Peyer's patch (tissue), 4 donors: ENCODE measurements at regions not wholly inside any gene's neighbourhood (a gene's known extent, or its start where the extent isn't known, plus 50 kb on each side); places are given as distances from the start of the nearest gene placed in this dataset.
"Not testable (repeated sequence)": the region's sequence is repeated elsewhere in the genome, so short reads cannot be mapped to it uniquely, and the experiment has no call there.

Experiments
- DNase-seq, 3 donors: peaks; one replicate each; pipeline ENCODE4 v3.0.0-alpha.2; 2017 to 2019
- H3K27ac ChIP-seq, 4 donors: fragments of 200-600 bp; sonication (generic); one replicate each; pipeline ENCODE4 v1.5.1; 2016 to 2019
- H3K27me3 ChIP-seq, 2 donors: fragments of 200-600 bp; sonication (generic); one replicate each; pipeline ENCODE4 v1.5.1; 2019
- H3K36me3 ChIP-seq, 3 donors: fragments of 200-600 bp; sonication (generic); one replicate each; pipeline ENCODE4 v1.5.1; 2016 to 2019
- H3K4me1 ChIP-seq, 4 donors: fragments of 200-600 bp; sonication (generic); one replicate each; pipeline ENCODE4 v1.5.1; 2016 to 2019
- H3K4me3 ChIP-seq, 4 donors: fragments of 200-600 bp; sonication (generic); 1 replicate in 3 of 4; 2 replicates in 1 of 4; pipeline ENCODE4 v1.5.1; 2016 to 2019; ENCODE audit warnings: mild to moderate bottlenecking in 1 of 4
- H3K9me3 ChIP-seq, 4 donors: fragments of 200-600 bp; sonication (generic); one replicate each; pipeline ENCODE4 v1.5.1; 2016 to 2019; ENCODE audit warnings: mild to moderate bottlenecking in 1 of 4
- CTCF ChIP-seq, 6 experiments: fragments of 450-650 bp in 4 of 6; fragments of 200-600 bp in 2 of 6; sonication (generic) in 1 of 6; IDR thresholded peaks; one replicate each; pipeline ENCODE4 v1.5.1; 2017 to 2019; ENCODE audit warnings: antibody characterized with exemption in 6 of 6, mild to moderate bottlenecking in 3 of 6, moderate library complexity in 1 of 6
- POLR2A ChIP-seq, 2 donors: fragments of 450-650 bp; IDR thresholded peaks; one replicate each; pipeline ENCODE4 v1.5.1; 2017; ENCODE audit warnings: antibody characterized with exemption in 2 of 2, mild to moderate bottlenecking in 2 of 2, moderate library complexity in 2 of 2

- TF ChIP-seq CTCF (IDR thresholded peaks at IDR 0.05) (no peak), POLR2A (IDR thresholded peaks at IDR 0.05) (no peak)
- Histone ChIP-seq H3K4me1 (no peaks in the 10 kb centered on the region), H3K27ac (no peak overlapping the region), H3K27me3 (no peaks in the 10 kb centered on the region), H3K4me3 (no peak overlapping the region), H3K9me3 (no peaks in the 10 kb centered on the region), H3K36me3 (no peaks in the 10 kb centered on the region)
- no peak for DNase-seq
Measured at GRCh38 chr6:10343320-10343719, 71.6 kb downstream of the TFAP2A start.

GRCh38 chr6:10341605-10342004, 73.3 kb downstream of the TFAP2A start:
- H3K36me3 ChIP-seq, result no peaks in the 10 kb centered on the region
- no peak overlapping the region for H3K4me3 ChIP-seq
- no peaks in the 10 kb centered on the region for H3K27me3 ChIP-seq
- no peaks in the 10 kb centered on the region for H3K4me1 ChIP-seq
- H3K27ac ChIP-seq, result no peak overlapping the region
- no peak for DNase-seq
- H3K9me3 ChIP-seq, result no peaks in the 10 kb centered on the region
- TF ChIP-seq CTCF (IDR thresholded peaks at IDR 0.05), result no peak
- no peak for TF ChIP-seq POLR2A (IDR thresholded peaks at IDR 0.05)

GRCh38 chr6:10338151-10338550, 76.7 kb downstream of the TFAP2A start:
- Histone ChIP-seq H3K4me1 (no peaks in the 10 kb centered on the region), H3K27ac (no peak overlapping the region), H3K9me3 (no peaks in the 10 kb centered on the region), H3K27me3 (no peaks in the 10 kb centered on the region), H3K36me3 (no peaks in the 10 kb centered on the region), H3K4me3 (no peak overlapping the region)
- DNase-seq, result no peak
- TF ChIP-seq POLR2A (IDR thresholded peaks at IDR 0.05) (no peak), CTCF (IDR thresholded peaks at IDR 0.05) (no peak)

GRCh38 chr6:10337376-10337775, 77.5 kb downstream of the TFAP2A start:
- H3K27ac ChIP-seq, result not testable (repeated sequence)

GRCh38 chr6:10332111-10332510, 82.8 kb downstream of the TFAP2A start:
- Histone ChIP-seq H3K36me3 (no peaks in the 10 kb centered on the region), H3K27ac (no peak overlapping the region), H3K4me1 (no peaks in the 10 kb centered on the region), H3K27me3 (no peaks in the 10 kb centered on the region), H3K4me3 (no peak overlapping the region), H3K9me3 (no peaks in the 10 kb centered on the region)
- no peak for TF ChIP-seq POLR2A (IDR thresholded peaks at IDR 0.05)
- TF ChIP-seq CTCF (IDR thresholded peaks at IDR 0.05), result no peak
- DNase-seq, result no peak

More at GRCh38 chr6:10337376-10337775, 77.5 kb downstream of the TFAP2A start:
- not testable (repeated sequence) for H3K9me3 ChIP-seq, H3K27me3 ChIP-seq, DNase-seq, H3K4me3 ChIP-seq, H3K4me1 ChIP-seq, H3K36me3 ChIP-seq

GRCh38 chr6:10331334-10331968, 83.4 kb downstream of the TFAP2A start:
- Histone ChIP-seq H3K4me1 (no peaks in the 10 kb centered on the region), H3K27me3 (no peaks in the 10 kb centered on the region), H3K4me3 (no peak overlapping the region), H3K9me3 (no peaks in the 10 kb centered on the region), H3K36me3 (no peaks in the 10 kb centered on the region), H3K27ac (no peak overlapping the region)
- TF ChIP-seq CTCF (IDR thresholded peaks at IDR 0.05) (no peak), POLR2A (IDR thresholded peaks at IDR 0.05) (no peak)
- DNase-seq, result no peak
